ENCODE measurements at regions not wholly inside any gene's neighbourhood (a gene's known extent, or its start where the extent isn't known, plus 50 kb on each side); places are given as distances from the start of the nearest gene placed in this dataset.

DNA sequence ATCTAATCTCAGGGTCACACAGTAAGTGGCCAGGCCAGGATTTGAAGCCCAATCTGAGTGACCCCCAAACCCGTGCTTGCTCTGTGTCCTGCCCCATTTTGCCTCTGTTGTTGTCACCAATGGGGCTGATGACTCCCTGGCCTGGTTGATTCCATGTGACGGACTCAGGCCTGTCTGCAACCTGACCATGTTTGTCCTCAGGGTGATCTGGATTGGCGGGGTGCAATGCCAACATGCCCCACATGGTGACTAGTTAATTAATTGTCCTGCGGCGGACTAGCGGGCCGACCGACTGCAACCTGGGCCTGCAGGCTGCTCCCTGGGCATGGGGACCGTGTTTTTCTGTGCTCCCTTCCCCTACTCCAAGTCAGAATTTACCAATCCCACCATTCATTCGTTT lies 256.3 kb downstream of the MATN1 start (continued):
- TF ChIP-seq ZNF565 (CRISPR knock-in tag; conservative IDR thresholded peaks at IDR 0.05; ENCODE audit: low read depth) = no peak
- no peak for TF ChIP-seq ZFP3 (CRISPR knock-in tag; IDR thresholded peaks at IDR 0.05)
- TF ChIP-seq ZFP30 (CRISPR knock-in tag; IDR thresholded peaks at IDR 0.05) = no peak
- no peak for TF ChIP-seq ZC3H10 (CRISPR knock-in tag; IDR thresholded peaks at IDR 0.05)
- TF ChIP-seq CSDC2 (CRISPR knock-in tag; IDR thresholded peaks at IDR 0.05) = no peak
- no peak for TF ChIP-seq GLIS3 (CRISPR knock-in tag; IDR thresholded peaks at IDR 0.05)
- TF ChIP-seq, protein P1, sequence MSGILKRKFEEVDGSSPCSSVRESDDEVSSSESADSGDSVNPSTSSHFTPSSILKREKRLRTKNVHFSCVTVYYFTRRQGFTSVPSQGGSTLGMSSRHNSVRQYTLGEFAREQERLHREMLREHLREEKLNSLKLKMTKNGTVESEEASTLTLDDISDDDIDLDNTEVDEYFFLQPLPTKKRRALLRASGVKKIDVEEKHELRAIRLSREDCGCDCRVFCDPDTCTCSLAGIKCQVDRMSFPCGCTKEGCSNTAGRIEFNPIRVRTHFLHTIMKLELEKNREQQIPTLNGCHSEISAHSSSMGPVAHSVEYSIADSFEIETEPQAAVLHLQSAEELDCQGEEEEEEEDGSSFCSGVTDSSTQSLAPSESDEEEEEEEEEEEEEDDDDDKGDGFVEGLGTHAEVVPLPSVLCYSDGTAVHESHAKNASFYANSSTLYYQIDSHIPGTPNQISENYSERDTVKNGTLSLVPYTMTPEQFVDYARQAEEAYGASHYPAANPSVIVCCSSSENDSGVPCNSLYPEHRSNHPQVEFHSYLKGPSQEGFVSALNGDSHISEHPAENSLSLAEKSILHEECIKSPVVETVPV (CRISPR knock-in tag; IDR thresholded peaks at IDR 0.05) = no peak
- no peak for TF ChIP-seq SNAI2 (CRISPR knock-in tag; IDR thresholded peaks at IDR 0.05)

DNA sequence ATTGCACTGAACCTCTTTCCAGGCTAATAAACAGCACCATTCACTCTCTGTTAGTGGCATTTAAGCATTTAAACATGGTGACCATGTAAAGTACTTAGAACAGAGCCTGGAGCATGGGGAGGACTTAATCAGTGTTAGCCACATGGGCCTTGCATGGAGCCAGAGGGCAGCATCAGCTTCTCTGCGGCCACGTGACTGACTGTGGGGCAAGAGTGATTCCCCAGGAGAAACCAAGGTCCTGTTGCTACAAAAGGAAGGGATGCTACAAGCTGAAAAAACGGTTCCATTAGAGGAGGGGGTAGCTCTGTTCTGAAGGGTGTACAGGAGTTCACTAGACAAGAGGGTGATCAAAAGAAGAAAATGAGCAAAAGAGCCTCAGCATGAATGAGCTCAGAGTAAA lies 256.8 kb downstream of the MATN1 start:
- ATAC-seq = no peak
- TF ChIP-seq ZFP3 (CRISPR knock-in tag; IDR thresholded peaks at IDR 0.05) (no peak), ZNF8 (CRISPR knock-in tag; IDR thresholded peaks at IDR 0.05) (no peak), BACH2 (CRISPR knock-in tag; IDR thresholded peaks at IDR 0.05; ENCODE audit: borderline replicate concordance) (no peak), OSR1 (CRISPR knock-in tag; IDR thresholded peaks at IDR 0.05) (no peak), ZNF70 (CRISPR knock-in tag; IDR thresholded peaks at IDR 0.05) (no peak), CSDC2 (CRISPR knock-in tag; IDR thresholded peaks at IDR 0.05) (no peak), ESRRG (CRISPR knock-in tag; IDR thresholded peaks at IDR 0.05) (no peak), ARNTL (CRISPR knock-in tag; IDR thresholded peaks at IDR 0.05; ENCODE audit: borderline replicate concordance, low read depth) (no peak), ZC3H10 (CRISPR knock-in tag; IDR thresholded peaks at IDR 0.05) (no peak), RARB (CRISPR knock-in tag; IDR thresholded peaks at IDR 0.05) (no peak), ZNF565 (CRISPR knock-in tag; conservative IDR thresholded peaks at IDR 0.05; ENCODE audit: low read depth) (no peak), ISL1 (CRISPR knock-in tag; IDR thresholded peaks at IDR 0.05) (no peak), TCF4 (CRISPR knock-in tag; IDR thresholded peaks at IDR 0.05; ENCODE audit: borderline replicate concordance) (no peak), SNAI2 (CRISPR knock-in tag; IDR thresholded peaks at IDR 0.05) (no peak)
- TF ChIP-seq, protein P2, sequence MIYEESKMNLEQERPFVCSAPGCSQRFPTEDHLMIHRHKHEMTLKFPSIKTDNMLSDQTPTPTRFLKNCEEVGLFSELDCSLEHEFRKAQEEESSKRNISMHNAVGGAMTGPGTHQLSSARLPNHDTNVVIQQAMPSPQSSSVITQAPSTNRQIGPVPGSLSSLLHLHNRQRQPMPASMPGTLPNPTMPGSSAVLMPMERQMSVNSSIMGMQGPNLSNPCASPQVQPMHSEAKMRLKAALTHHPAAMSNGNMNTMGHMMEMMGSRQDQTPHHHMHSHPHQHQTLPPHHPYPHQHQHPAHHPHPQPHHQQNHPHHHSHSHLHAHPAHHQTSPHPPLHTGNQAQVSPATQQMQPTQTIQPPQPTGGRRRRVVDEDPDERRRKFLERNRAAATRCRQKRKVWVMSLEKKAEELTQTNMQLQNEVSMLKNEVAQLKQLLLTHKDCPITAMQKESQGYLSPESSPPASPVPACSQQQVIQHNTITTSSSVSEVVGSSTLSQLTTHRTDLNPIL (CRISPR knock-in tag; IDR thresholded peaks at IDR 0.05; ENCODE audit: low read depth) = no peak
- TF ChIP-seq, protein P1 (CRISPR knock-in tag; IDR thresholded peaks at IDR 0.05) = no peak
- TF ChIP-seq, protein P3, sequence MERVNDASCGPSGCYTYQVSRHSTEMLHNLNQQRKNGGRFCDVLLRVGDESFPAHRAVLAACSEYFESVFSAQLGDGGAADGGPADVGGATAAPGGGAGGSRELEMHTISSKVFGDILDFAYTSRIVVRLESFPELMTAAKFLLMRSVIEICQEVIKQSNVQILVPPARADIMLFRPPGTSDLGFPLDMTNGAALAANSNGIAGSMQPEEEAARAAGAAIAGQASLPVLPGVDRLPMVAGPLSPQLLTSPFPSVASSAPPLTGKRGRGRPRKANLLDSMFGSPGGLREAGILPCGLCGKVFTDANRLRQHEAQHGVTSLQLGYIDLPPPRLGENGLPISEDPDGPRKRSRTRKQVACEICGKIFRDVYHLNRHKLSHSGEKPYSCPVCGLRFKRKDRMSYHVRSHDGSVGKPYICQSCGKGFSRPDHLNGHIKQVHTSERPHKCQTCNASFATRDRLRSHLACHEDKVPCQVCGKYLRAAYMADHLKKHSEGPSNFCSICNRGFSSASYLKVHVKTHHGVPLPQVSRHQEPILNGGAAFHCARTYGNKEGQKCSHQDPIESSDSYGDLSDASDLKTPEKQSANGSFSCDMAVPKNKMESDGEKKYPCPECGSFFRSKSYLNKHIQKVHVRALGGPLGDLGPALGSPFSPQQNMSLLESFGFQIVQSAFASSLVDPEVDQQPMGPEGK (CRISPR knock-in tag; IDR thresholded peaks at IDR 0.05; ENCODE audit: borderline replicate concordance) = no peak
- TF ChIP-seq, protein P4, sequence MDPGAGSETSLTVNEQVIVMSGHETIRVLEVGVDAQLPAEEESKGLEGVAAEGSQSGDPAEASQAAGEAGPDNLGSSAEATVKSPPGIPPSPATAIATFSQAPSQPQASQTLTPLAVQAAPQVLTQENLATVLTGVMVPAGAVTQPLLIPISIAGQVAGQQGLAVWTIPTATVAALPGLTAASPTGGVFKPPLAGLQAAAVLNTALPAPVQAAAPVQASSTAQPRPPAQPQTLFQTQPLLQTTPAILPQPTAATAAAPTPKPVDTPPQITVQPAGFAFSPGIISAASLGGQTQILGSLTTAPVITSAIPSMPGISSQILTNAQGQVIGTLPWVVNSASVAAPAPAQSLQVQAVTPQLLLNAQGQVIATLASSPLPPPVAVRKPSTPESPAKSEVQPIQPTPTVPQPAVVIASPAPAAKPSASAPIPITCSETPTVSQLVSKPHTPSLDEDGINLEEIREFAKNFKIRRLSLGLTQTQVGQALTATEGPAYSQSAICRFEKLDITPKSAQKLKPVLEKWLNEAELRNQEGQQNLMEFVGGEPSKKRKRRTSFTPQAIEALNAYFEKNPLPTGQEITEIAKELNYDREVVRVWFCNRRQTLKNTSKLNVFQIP (CRISPR knock-in tag; IDR thresholded peaks at IDR 0.05; ENCODE audit: borderline replicate concordance, low read depth) = no peak
- TF ChIP-seq, protein P5, sequence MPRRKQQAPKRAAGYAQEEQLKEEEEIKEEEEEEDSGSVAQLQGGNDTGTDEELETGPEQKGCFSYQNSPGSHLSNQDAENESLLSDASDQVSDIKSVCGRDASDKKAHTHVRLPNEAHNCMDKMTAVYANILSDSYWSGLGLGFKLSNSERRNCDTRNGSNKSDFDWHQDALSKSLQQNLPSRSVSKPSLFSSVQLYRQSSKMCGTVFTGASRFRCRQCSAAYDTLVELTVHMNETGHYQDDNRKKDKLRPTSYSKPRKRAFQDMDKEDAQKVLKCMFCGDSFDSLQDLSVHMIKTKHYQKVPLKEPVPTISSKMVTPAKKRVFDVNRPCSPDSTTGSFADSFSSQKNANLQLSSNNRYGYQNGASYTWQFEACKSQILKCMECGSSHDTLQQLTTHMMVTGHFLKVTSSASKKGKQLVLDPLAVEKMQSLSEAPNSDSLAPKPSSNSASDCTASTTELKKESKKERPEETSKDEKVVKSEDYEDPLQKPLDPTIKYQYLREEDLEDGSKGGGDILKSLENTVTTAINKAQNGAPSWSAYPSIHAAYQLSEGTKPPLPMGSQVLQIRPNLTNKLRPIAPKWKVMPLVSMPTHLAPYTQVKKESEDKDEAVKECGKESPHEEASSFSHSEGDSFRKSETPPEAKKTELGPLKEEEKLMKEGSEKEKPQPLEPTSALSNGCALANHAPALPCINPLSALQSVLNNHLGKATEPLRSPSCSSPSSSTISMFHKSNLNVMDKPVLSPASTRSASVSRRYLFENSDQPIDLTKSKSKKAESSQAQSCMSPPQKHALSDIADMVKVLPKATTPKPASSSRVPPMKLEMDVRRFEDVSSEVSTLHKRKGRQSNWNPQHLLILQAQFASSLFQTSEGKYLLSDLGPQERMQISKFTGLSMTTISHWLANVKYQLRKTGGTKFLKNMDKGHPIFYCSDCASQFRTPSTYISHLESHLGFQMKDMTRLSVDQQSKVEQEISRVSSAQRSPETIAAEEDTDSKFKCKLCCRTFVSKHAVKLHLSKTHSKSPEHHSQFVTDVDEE (CRISPR knock-in tag; IDR thresholded peaks at IDR 0.05) = no peak
